Testis (tissue), 2 donors: ENCODE measurements at regions not wholly inside any gene's neighbourhood (a gene's known extent, or its start where the extent isn't known, plus 50 kb on each side); places are given as distances from the start of the nearest gene placed in this dataset.

Experiments
- DNase-seq: peaks from one replicate; pipeline ENCODE4 v3.0.0-alpha.2; 2019
- H3K27ac ChIP-seq, 2 donors: fragments of 200-600 bp; sonication (generic); one replicate each; pipeline ENCODE4 v1.5.1; 2019
- H3K27me3 ChIP-seq: fragments of 200-600 bp; sonication (generic); one replicate; pipeline ENCODE4 v1.5.1; 2019
- H3K36me3 ChIP-seq: fragments of 200-600 bp; sonication (generic); one replicate; pipeline ENCODE4 v1.5.1; 2017; ENCODE audit warnings: low read depth; ENCODE audit errors: missing control alignments
- H3K4me1 ChIP-seq: fragments of 200-600 bp; sonication (generic); one replicate; pipeline ENCODE4 v1.5.1; 2019
- H3K4me3 ChIP-seq, 2 donors: fragments of 200-600 bp; sonication (generic); one replicate each; pipeline ENCODE4 v1.5.1; 2017 to 2019
- H3K9me3 ChIP-seq: fragments of 200-600 bp; sonication (generic); one replicate; pipeline ENCODE4 v1.5.1; 2017
- CTCF ChIP-seq, 3 experiments: fragments of 450-650 bp in 2 of 3; fragments of 200-600 bp in 1 of 3; sonication (generic) in 1 of 3; IDR thresholded peaks; one replicate each; pipeline ENCODE4 v1.5.1; 2016 to 2019; ENCODE audit warnings: antibody characterized with exemption in 3 of 3, mild to moderate bottlenecking in 2 of 3, moderate library complexity in 1 of 3
- POLR2A ChIP-seq: fragments of 450-650 bp; IDR thresholded peaks from one replicate; pipeline ENCODE4 v1.6.1; 2017; ENCODE audit warnings: antibody characterized with exemption, mild to moderate bottlenecking, moderate library complexity
- WGBS, 2 donors: methylation state at CpG; one replicate each; pipeline ENCODE4 v1.1.5; 2018; 5-methylcytosine and 5-hydroxymethylcytosine counted together
- intact Hi-C: fragments of 100-400 bp; cut with DNase I; formaldehyde crosslinking; loops from one replicate; pipeline ENCODE4 v1.15.1; 2023; ENCODE audit warnings: low total_unique reads

GRCh38 chr1:19014765-19015164, 58.3 kb upstream of the IFFO2 start:
- TF ChIP-seq CTCF (IDR thresholded peaks at IDR 0.05) = no peak
- no peak for TF ChIP-seq POLR2A
- Histone ChIP-seq H3K4me1 (no peaks in the 10 kb centered on the region), H3K4me3 (no peak overlapping the region), H3K27ac (no peak overlapping the region), H3K36me3 (no peaks in the 10 kb centered on the region), H3K9me3 (no peaks in the 10 kb centered on the region), H3K27me3 (no peaks in the 10 kb centered on the region)
- WGBS, 2 donors = 81 to 83% methylated on average over 7 of the region's 7 CpGs
- no peak for DNase-seq
- intact Hi-C loops = no loop called here

GRCh38 chr1:19013826-19014548, 57.5 kb upstream of the IFFO2 start:
- H3K4me3 ChIP-seq = no peak overlapping the region
- no peak overlapping the region for H3K27ac ChIP-seq
- WGBS, 2 donors = 89 to 91% methylated on average over 16 of the region's 16 CpGs
- no peak for TF ChIP-seq POLR2A
- TF ChIP-seq CTCF (IDR thresholded peaks at IDR 0.05) = no peak
- no peak for DNase-seq
- H3K4me1 ChIP-seq = no peaks in the 10 kb centered on the region
- intact Hi-C loops = no loop called here
- H3K9me3 ChIP-seq = no peaks in the 10 kb centered on the region
- H3K36me3 ChIP-seq = no peaks in the 10 kb centered on the region
- H3K27me3 ChIP-seq = no peaks in the 10 kb centered on the region

- no peak overlapping the region for H3K4me3 ChIP-seq
- TF ChIP-seq POLR2A (no peak), CTCF (IDR thresholded peaks at IDR 0.05) (no peak)
- intact Hi-C loops = no loop called here
- peaks cover 9% of the 10 kb centered on the region for H3K4me1 ChIP-seq
- no peaks in the 10 kb centered on the region for H3K36me3 ChIP-seq
- no peak overlapping the region for H3K27ac ChIP-seq
- no peak for DNase-seq
- 81 to 83% methylated on average over 6 of the region's 6 CpGs for WGBS, 2 donors
- H3K27me3 ChIP-seq = no peaks in the 10 kb centered on the region
- no peaks in the 10 kb centered on the region for H3K9me3 ChIP-seq
These were observed 55.4 kb upstream of the IFFO2 start for GRCh38 chr1:19011845-19012231.

- Histone ChIP-seq H3K27me3 (no peaks in the 10 kb centered on the region), H3K4me3 (no peak overlapping the region), H3K4me1 (peaks cover 10% of the 10 kb centered on the region), H3K9me3 (no peaks in the 10 kb centered on the region), H3K36me3 (no peaks in the 10 kb centered on the region), H3K27ac (no peak overlapping the region)
- WGBS, 2 donors = 75 to 79% methylated on average over 22 of the region's 22 CpGs
- no peak for DNase-seq
- no peak for TF ChIP-seq CTCF (IDR thresholded peaks at IDR 0.05)
- TF ChIP-seq POLR2A = no peak
- intact Hi-C loops = no loop called here
These were observed 54.7 kb upstream of the IFFO2 start for GRCh38 chr1:19010995-19011844.
